ENCODE measurements at regions not wholly inside any gene's neighbourhood (a gene's known extent, or its start where the extent isn't known, plus 50 kb on each side); places are given as distances from the start of the nearest gene placed in this dataset.

GRCh38 chr9:81317939-81318338 lies 371.4 kb downstream of the TLE1 start:
- TF ChIP-seq CTCF (IDR thresholded peaks at IDR 0.05) (no peak), POLR2A (IDR thresholded peaks at IDR 0.05) (no peak)
